ENCODE measurements at regions not wholly inside any gene's neighbourhood (a gene's known extent, or its start where the extent isn't known, plus 50 kb on each side); places are given as distances from the start of the nearest gene placed in this dataset.

GRCh38 chr9:103681435-103681834 lies 412.7 kb upstream of the SMC2 start:
- in situ Hi-C loops (cut with HindIII; ENCODE audit: low pct_ligation_motif_present, low pct_unique_long_range_greater_than_20kb, low sequenced_read_pairs), result no loop called here
- DNase-seq, result no peak

GRCh38 chr9:103700195-103700962 lies 393.7 kb upstream of the SMC2 start:
- no peak for DNase-seq
- in situ Hi-C loops (cut with HindIII; ENCODE audit: low pct_ligation_motif_present, low pct_unique_long_range_greater_than_20kb, low sequenced_read_pairs), result no loop called here

DNA sequence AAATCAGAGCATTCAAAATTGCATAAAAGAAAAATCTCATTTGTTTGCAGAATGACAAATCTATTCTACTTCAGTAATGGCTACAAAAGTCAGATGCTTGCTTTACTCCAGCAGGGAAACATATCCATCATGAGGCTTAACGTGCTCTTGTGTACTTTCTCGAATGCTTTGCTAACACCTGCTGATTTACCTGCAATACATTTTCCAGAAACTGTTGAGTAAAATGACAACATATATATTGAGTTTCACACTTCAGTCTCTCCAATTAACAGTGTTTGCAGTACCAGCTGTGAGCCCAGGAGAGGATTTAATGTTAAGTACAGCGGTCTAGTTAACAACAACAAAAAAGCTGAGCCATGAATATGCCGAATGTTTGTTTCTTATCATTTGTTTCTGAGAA lies 391.5 kb upstream of the SMC2 start:
- no peak for DNase-seq
- in situ Hi-C loops (cut with HindIII; ENCODE audit: low pct_ligation_motif_present, low pct_unique_long_range_greater_than_20kb, low sequenced_read_pairs), result no loop called here

GRCh38 chr9:103707181-103707580 lies 386.9 kb upstream of the SMC2 start:
- in situ Hi-C loops (cut with HindIII; ENCODE audit: low pct_ligation_motif_present, low pct_unique_long_range_greater_than_20kb, low sequenced_read_pairs), result no loop called here

GRCh38 chr9:103709366-103709765 lies 384.7 kb upstream of the SMC2 start:
- in situ Hi-C loops (cut with HindIII; ENCODE audit: low pct_ligation_motif_present, low pct_unique_long_range_greater_than_20kb, low sequenced_read_pairs), result no loop called here
- no peak for DNase-seq

More at GRCh38 chr9:103707181-103707580, 386.9 kb upstream of the SMC2 start:
- no peak for DNase-seq

GRCh38 chr9:103713631-103714030 lies 380.5 kb upstream of the SMC2 start:
- in situ Hi-C loops (cut with HindIII; ENCODE audit: low pct_ligation_motif_present, low pct_unique_long_range_greater_than_20kb, low sequenced_read_pairs), result no loop called here
- no peak for DNase-seq

- in situ Hi-C loops (cut with HindIII; ENCODE audit: low pct_ligation_motif_present, low pct_unique_long_range_greater_than_20kb, low sequenced_read_pairs), result no loop called here
- DNase-seq, result no peak
These were observed 379.1 kb upstream of the SMC2 start for GRCh38 chr9:103714992-103715391.

GRCh38 chr9:103721056-103721455 lies 373.1 kb upstream of the SMC2 start:
- DNase-seq, result no peak
- in situ Hi-C loops (cut with HindIII; ENCODE audit: low pct_ligation_motif_present, low pct_unique_long_range_greater_than_20kb, low sequenced_read_pairs), result no loop called here

DNA sequence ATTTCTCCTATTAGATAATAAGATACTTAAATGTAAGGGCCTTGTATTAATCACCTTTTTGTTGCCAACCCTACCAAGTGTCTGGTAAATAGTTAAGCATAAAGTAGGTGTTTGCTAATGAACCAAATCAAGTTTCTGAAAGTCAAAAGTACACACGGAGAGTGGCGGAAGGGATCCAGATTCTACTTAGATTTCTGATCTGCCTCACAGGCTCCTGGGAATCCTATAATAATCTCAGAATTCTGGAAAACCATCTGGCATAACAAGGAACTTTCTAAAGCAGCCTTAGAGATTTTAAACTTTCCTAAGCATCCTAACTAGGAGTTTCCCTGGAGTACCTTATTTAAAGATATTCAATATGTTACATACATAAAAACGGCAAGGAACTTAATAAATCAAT lies 363.2 kb upstream of the SMC2 start:
- in situ Hi-C loops (cut with HindIII; ENCODE audit: low pct_ligation_motif_present, low pct_unique_long_range_greater_than_20kb, low sequenced_read_pairs), result no loop called here
- DNase-seq, result no peak

DNA sequence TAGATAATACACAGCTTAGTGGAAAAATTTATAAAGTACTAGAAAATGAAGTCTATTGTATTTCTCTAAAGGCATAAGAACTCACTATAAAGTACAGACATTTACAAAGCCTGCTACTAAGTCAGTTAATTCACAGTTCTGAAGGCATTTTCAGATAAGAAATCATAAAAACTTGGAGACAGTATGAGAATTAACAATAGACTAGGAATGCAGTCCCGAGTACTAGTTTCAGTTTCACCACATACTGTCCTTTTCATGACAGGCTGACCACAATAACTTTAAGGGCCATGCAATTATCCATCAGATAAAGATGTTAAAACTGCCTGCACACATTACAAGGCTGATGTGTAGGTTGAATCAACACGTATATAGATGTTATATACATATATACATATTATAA lies 362.6 kb upstream of the SMC2 start:
- DNase-seq, result peak; percentile 34
- in situ Hi-C loops (cut with HindIII; ENCODE audit: low pct_ligation_motif_present, low pct_unique_long_range_greater_than_20kb, low sequenced_read_pairs), result no loop called here

DNA sequence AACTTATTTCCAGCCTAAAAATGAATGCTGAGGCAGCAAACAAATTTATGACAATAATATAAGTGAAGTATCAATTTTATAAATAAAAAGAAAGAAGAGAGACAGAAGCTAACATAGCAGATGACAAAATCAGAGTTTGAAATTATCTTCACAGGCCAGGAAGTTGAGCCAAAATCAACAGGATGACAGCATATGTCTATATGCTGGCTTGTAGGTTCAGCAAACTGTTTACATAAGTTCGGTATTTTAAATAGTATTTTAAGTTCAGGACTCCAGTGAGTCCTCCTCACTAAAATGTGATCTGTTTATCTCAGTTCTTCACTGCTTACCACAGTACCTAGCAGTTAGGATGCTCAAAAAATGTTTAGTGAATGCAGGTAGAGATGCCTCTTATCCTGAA lies 359.6 kb upstream of the SMC2 start:
- DNase-seq, result no peak
- in situ Hi-C loops (cut with HindIII; ENCODE audit: low pct_ligation_motif_present, low pct_unique_long_range_greater_than_20kb, low sequenced_read_pairs), result no loop called here

- in situ Hi-C loops (cut with HindIII; ENCODE audit: low pct_ligation_motif_present, low pct_unique_long_range_greater_than_20kb, low sequenced_read_pairs), result no loop called here
- no peak for DNase-seq
These were observed 338.7 kb upstream of the SMC2 start for GRCh38 chr9:103755441-103755840.

DNA sequence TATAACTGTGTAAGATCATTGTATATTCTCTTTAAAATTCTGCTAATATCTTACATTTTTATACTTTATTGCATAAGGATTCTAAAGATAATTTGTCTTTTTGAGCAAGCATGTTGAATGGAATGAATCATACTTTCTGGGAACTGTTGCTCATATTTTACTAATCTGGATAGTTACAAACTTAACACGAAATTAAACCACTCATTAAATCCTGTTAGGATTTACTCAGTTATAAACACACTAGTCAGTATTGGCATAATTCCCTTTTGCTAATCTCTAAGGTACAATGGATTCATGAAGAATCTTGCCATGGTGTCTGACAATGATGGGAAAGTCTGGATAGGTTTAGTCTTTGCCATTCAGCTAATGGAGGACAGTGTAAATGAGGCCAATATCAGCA lies 338.1 kb upstream of the SMC2 start:
- in situ Hi-C loops (cut with HindIII; ENCODE audit: low pct_ligation_motif_present, low pct_unique_long_range_greater_than_20kb, low sequenced_read_pairs), result no loop called here

DNA sequence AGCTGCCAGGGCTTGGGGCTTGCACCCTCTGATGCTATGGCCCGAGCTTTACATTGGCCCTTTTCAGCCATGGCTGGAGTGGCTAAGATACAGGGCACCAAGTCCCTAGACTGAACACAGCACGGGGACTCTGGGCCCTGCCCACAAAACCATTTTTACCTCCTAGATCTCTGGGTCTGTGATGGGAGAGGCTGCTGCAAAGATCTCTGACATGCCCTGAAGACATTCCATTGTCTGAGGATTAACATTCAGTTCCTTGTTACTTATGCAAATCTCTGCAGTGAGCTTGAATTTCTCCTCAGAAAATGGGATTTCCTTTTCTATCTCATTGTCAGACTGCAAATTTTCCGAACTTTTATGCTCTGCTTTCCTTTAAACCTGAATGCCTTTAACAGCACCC lies 337.0 kb upstream of the SMC2 start:
- in situ Hi-C loops (cut with HindIII; ENCODE audit: low pct_ligation_motif_present, low pct_unique_long_range_greater_than_20kb, low sequenced_read_pairs), result no loop called here
- no peak for DNase-seq

More for the DNA sequence above, 338.1 kb upstream of the SMC2 start:
- no peak for DNase-seq

DNA sequence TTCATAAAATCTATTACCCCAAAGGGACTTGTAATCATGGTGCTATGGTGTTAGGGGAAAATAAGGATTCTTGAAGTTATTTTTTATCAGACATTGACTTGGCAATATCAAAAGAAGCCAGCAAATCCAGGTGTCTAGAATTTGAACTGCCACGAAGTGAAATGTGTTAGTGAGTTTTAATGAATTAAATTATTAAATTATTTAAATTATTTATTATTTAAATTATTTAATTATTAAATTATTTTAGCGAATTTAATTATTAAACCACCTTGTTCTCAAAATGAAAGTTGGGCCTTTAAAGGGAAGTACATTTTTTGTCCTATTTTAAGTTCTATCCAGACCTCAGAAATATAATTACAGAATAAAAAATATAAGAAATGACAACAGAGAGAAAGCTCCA lies 332.6 kb upstream of the SMC2 start:
- no peak for DNase-seq
- in situ Hi-C loops (cut with HindIII; ENCODE audit: low pct_ligation_motif_present, low pct_unique_long_range_greater_than_20kb, low sequenced_read_pairs), result no loop called here

DNA sequence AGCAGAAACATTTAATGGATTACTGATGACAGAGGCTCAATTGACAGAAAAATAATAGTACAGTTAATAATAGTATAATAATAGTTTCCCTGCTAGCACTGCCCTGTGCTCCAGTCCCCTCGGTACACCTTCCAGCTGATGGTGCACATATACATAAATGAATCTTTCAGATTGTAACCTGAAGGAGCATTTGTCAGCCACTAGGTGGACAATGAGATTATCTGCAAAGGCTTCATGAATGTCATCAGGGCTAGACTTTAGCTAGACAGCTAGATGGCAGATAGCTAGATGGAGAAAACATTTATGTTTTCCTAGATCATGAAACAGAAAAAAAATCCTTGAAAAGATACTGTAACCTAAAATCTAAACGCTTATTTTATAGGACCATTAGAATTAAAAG lies 304.4 kb upstream of the SMC2 start:
- in situ Hi-C loops (cut with HindIII; ENCODE audit: low pct_ligation_motif_present, low pct_unique_long_range_greater_than_20kb, low sequenced_read_pairs), result no loop called here
- DNase-seq, result peak; percentile 23

DNA sequence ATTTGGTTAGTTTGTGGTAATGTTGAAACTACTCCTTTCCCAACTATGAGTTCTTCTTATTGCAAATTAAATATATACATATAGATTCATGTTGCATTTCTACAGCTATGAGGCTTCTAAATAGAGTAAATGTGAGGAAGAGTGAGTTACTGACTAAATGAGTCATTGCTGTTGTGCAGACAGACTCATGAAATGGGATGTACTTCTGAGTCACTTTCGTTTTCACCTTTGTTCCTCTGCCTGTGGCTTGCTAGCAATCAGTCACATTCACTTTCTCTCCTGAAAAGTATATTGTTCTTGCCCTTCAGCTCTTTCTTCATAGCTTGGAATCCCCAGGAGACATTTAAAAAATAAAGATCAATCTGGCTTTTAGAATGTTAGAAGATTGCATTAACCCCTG lies 295.5 kb upstream of the SMC2 start:
- DNase-seq, result peak; percentile 79
- in situ Hi-C loops (cut with HindIII; ENCODE audit: low pct_ligation_motif_present, low pct_unique_long_range_greater_than_20kb, low sequenced_read_pairs), result no loop called here

DNA sequence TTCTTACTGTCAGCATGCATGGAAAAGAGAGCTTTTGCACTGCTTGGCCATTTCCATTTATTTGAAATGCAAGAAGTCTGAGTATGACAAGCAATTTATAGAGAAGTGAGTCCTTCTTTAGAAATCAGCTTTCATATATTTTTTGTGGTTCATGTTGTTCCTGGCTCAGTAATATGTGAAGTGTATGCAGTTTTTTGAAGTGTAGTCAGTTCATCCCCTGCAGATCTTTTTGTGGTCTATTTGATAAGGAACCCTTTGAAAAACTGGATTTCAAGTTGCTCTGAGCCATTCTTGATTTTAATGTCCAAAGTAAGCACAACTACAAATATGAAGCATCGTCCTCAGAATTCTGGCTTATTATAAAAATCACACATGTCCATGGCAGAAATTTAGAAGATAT lies 294.1 kb upstream of the SMC2 start:
- in situ Hi-C loops (cut with HindIII; ENCODE audit: low pct_ligation_motif_present, low pct_unique_long_range_greater_than_20kb, low sequenced_read_pairs), result no loop called here
- no peak for DNase-seq

DNA sequence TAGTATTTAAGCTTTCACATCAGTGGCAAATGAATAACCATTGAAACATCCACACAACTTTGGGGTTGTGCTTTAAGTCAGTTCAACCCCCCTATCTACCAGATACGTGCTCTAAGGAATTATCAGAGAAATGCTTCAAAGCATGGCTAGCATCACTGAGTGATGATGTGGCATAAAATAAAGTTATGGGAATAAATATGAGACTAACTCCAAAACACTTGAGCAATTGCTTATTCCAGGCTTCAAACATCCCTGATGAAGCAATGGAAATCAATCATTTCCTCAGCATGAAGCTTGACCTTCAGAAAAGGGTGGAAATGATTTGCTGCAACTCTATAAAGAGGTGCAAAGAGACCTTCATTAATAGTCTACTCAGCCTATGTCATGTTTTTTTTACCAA lies 292.0 kb upstream of the SMC2 start:
- DNase-seq, result no peak
- in situ Hi-C loops (cut with HindIII; ENCODE audit: low pct_ligation_motif_present, low pct_unique_long_range_greater_than_20kb, low sequenced_read_pairs), result no loop called here

DNA sequence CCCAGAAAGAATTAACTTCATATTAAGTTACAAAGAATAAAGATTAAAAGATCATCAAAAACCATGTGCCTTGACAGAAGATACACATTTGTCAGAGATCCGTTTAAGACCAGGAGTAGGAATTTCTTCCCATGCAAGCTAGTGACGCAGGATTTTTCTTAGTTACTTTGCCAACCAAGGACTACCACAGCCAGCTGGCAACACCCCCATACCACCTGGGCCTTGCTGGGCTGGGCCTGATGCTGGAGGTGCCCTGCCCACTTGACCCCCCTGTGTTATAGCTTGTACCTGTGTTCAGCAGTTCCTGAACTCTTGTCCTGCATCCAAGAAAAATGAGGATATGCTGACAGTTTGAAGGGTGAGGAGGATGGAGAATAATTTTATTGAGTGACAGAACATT lies 290.9 kb upstream of the SMC2 start:
- in situ Hi-C loops (cut with HindIII; ENCODE audit: low pct_ligation_motif_present, low pct_unique_long_range_greater_than_20kb, low sequenced_read_pairs), result no loop called here
- no peak for DNase-seq
